IPS-20b (cell line): ENCODE measurements at regions not wholly inside any gene's neighbourhood (a gene's known extent, or its start where the extent isn't known, plus 50 kb on each side); places are given as distances from the start of the nearest gene placed in this dataset.
A peak's percentile ranks its signal among the peaks of the same experiment; 100 is the strongest.

Source experiments
- H3K27ac ChIP-seq: one replicate; pipeline ENCODE4 v1.5.1; 2013; ENCODE audit warnings: low read length
- H3K27me3 ChIP-seq: 2 replicates; pipeline ENCODE4 v1.6.1; 2013; ENCODE audit warnings: mild to moderate bottlenecking, low read length, inconsistent platforms; ENCODE audit not compliant: insufficient read depth
- H3K36me3 ChIP-seq: 2 replicates; pipeline ENCODE4 v1.6.1; 2013; ENCODE audit warnings: low read depth, mild to moderate bottlenecking, inconsistent platforms, low read length, moderate library complexity; ENCODE audit not compliant: insufficient read depth
- H3K4me1 ChIP-seq: 2 replicates; pipeline ENCODE4 v1.6.1; 2013; ENCODE audit warnings: mild to moderate bottlenecking, control low read depth, inconsistent platforms, low read length, moderate library complexity; ENCODE audit not compliant: insufficient read depth
- H3K4me3 ChIP-seq: 2 replicates; pipeline ENCODE4 v1.5.1; 2013; ENCODE audit warnings: mild to moderate bottlenecking, low read length, inconsistent platforms
- H3K9ac ChIP-seq: 2 replicates; pipeline ENCODE4 v1.6.1; 2013; ENCODE audit warnings: low read depth, mild to moderate bottlenecking, inconsistent platforms, low read length, moderate library complexity
- H3K9me3 ChIP-seq: 2 replicates; pipeline ENCODE4 v1.6.1; 2013; ENCODE audit warnings: mild to moderate bottlenecking, low read depth, low read length, inconsistent platforms; ENCODE audit not compliant: insufficient read depth

- Histone ChIP-seq H3K9ac (0 out of 2 replicates have a peak overlapping the region, but pooled peaks have one; percentile 3), H3K27ac (no peak overlapping the region), H3K4me1 (peaks cover 9% of the 10 kb centered on the region; the same call in 1 of the 2 replicates), H3K4me3 (no peak overlapping the region), H3K9me3 (no peaks in the 10 kb centered on the region), H3K36me3 (no peaks in the 10 kb centered on the region), H3K27me3 (no peaks in the 10 kb centered on the region)
Measured at GRCh38 chr22:26732284-26732683, 74.9 kb downstream of the MIAT start.

- Histone ChIP-seq H3K4me3 (no peak overlapping the region), H3K36me3 (no peaks in the 10 kb centered on the region), H3K4me1 (peaks cover 9% of the 10 kb centered on the region; the same call in 1 of the 2 replicates), H3K9ac (no peak overlapping the region), H3K27ac (no peak overlapping the region), H3K9me3 (no peaks in the 10 kb centered on the region), H3K27me3 (no peaks in the 10 kb centered on the region)
Measured at GRCh38 chr22:26734339-26735018, 77.1 kb downstream of the MIAT start.

GRCh38 chr22:26735019-26735409, 77.6 kb downstream of the MIAT start:
- H3K4me3 ChIP-seq: no peak overlapping the region
- no peaks in the 10 kb centered on the region for H3K36me3 ChIP-seq
- no peak overlapping the region for H3K27ac ChIP-seq
- no peaks in the 10 kb centered on the region for H3K27me3 ChIP-seq
- H3K4me1 ChIP-seq: peaks cover 9% of the 10 kb centered on the region; the same call in 1 of the 2 replicates
- H3K9me3 ChIP-seq: no peaks in the 10 kb centered on the region
- no peak overlapping the region for H3K9ac ChIP-seq

- H3K9me3 ChIP-seq: no peaks in the 10 kb centered on the region
- H3K9ac ChIP-seq: no peak overlapping the region
- no peak overlapping the region for H3K27ac ChIP-seq
- H3K4me1 ChIP-seq: peaks cover 5% of the 10 kb centered on the region; the same call in 1 of the 2 replicates
- H3K4me3 ChIP-seq: no peak overlapping the region
- no peaks in the 10 kb centered on the region for H3K36me3 ChIP-seq
- H3K27me3 ChIP-seq: no peaks in the 10 kb centered on the region
Measured at GRCh38 chr22:26737262-26737661, 79.9 kb downstream of the MIAT start.

- no peak overlapping the region for H3K27ac ChIP-seq
- no peak overlapping the region for H3K4me3 ChIP-seq
- H3K4me1 ChIP-seq: peaks cover 3% of the 10 kb centered on the region; the same call in 1 of the 2 replicates
- H3K36me3 ChIP-seq: no peaks in the 10 kb centered on the region
- H3K9me3 ChIP-seq: no peaks in the 10 kb centered on the region
- no peak overlapping the region for H3K9ac ChIP-seq
- no peaks in the 10 kb centered on the region for H3K27me3 ChIP-seq
Measured at GRCh38 chr22:26740253-26740652, 82.9 kb downstream of the MIAT start.

- no peak overlapping the region for H3K9ac ChIP-seq
- H3K9me3 ChIP-seq: no peaks in the 10 kb centered on the region
- H3K4me1 ChIP-seq: peaks cover 5% of the 10 kb centered on the region; the same call in 1 of the 2 replicates
- H3K27ac ChIP-seq: no peak overlapping the region
- H3K4me3 ChIP-seq: no peak overlapping the region
- no peaks in the 10 kb centered on the region for H3K27me3 ChIP-seq
- no peaks in the 10 kb centered on the region for H3K36me3 ChIP-seq
Measured at GRCh38 chr22:26743149-26743548, 85.8 kb downstream of the MIAT start.

GRCh38 chr22:26744892-26745808, 87.8 kb downstream of the MIAT start:
- Histone ChIP-seq H3K9ac (no peak overlapping the region), H3K27me3 (no peaks in the 10 kb centered on the region), H3K36me3 (no peaks in the 10 kb centered on the region), H3K9me3 (no peaks in the 10 kb centered on the region), H3K4me1 (peaks cover 5% of the 10 kb centered on the region; the same call in 1 of the 2 replicates), H3K4me3 (no peak overlapping the region), H3K27ac (no peak overlapping the region)

- Histone ChIP-seq H3K4me1 (peaks cover 10% of the 10 kb centered on the region), H3K36me3 (no peaks in the 10 kb centered on the region), H3K27ac (no peak overlapping the region), H3K4me3 (no peak overlapping the region), H3K27me3 (no peaks in the 10 kb centered on the region), H3K9ac (no peak overlapping the region), H3K9me3 (no peaks in the 10 kb centered on the region)
Measured at GRCh38 chr22:26746311-26746710, 88.9 kb downstream of the MIAT start.

- H3K27me3 ChIP-seq: no peaks in the 10 kb centered on the region
- H3K36me3 ChIP-seq: no peaks in the 10 kb centered on the region
- no peak overlapping the region for H3K27ac ChIP-seq
- no peak overlapping the region for H3K9ac ChIP-seq
- no peaks in the 10 kb centered on the region for H3K9me3 ChIP-seq
- H3K4me3 ChIP-seq: no peak overlapping the region
- peaks cover 26% of the 10 kb centered on the region for H3K4me1 ChIP-seq
Measured at GRCh38 chr22:26748845-26749244, 91.5 kb downstream of the MIAT start.

GRCh38 chr22:26751217-26751616, 93.8 kb downstream of the MIAT start:
- H3K9ac ChIP-seq: peak overlapping the region; percentile 30; the same call in 1 of the 2 replicates
- no peaks in the 10 kb centered on the region for H3K9me3 ChIP-seq
- peak overlapping the region; percentile 48 for H3K27ac ChIP-seq
- H3K4me3 ChIP-seq: peak overlapping the region; percentile 51
- no peaks in the 10 kb centered on the region for H3K36me3 ChIP-seq
- H3K4me1 ChIP-seq: peaks cover 30% of the 10 kb centered on the region
- H3K27me3 ChIP-seq: no peaks in the 10 kb centered on the region

GRCh38 chr22:26753125-26753862, 95.9 kb downstream of the MIAT start:
- H3K36me3 ChIP-seq: no peaks in the 10 kb centered on the region
- peaks cover 7% of the 10 kb centered on the region for H3K9me3 ChIP-seq
- H3K27ac ChIP-seq: peak overlapping the region; percentile 4
- H3K27me3 ChIP-seq: no peaks in the 10 kb centered on the region
- H3K9ac ChIP-seq: peak overlapping the region; percentile 20; the same call in 1 of the 2 replicates
- H3K4me1 ChIP-seq: peaks cover 28% of the 10 kb centered on the region
- no peak overlapping the region for H3K4me3 ChIP-seq
